Fibroblast of skin of left quadriceps (primary cell): ENCODE measurements at regions not wholly inside any gene's neighbourhood (a gene's known extent, or its start where the extent isn't known, plus 50 kb on each side); places are given as distances from the start of the nearest gene placed in this dataset.
"Not testable (repeated sequence)": the region's sequence is repeated elsewhere in the genome, so short reads cannot be mapped to it uniquely, and the experiment has no call there.

Experiments used
- DNase-seq, 2 experiments: peaks; one replicate each; pipeline ENCODE4 v3.0.0-alpha.2; 2013; ENCODE audit warnings: low read depth in 2 of 2

- no peak for DNase-seq
These were observed 335.2 kb upstream of the KCND2 start for GRCh38 chr7:119937745-119938144.

GRCh38 chr7:119943942-119944600 is 328.9 kb upstream of the KCND2 start:
- DNase-seq: no peak

- no peak for DNase-seq
These were observed 328.4 kb upstream of the KCND2 start for GRCh38 chr7:119944601-119944972.

- no peak for DNase-seq
These were observed 327.2 kb upstream of the KCND2 start for GRCh38 chr7:119945822-119946221.

- DNase-seq: no peak
These were observed 323.9 kb upstream of the KCND2 start for GRCh38 chr7:119949053-119949452.

GRCh38 chr7:119950390-119951041 is 322.5 kb upstream of the KCND2 start:
- DNase-seq: not testable (repeated sequence)

GRCh38 chr7:119951614-119952013 is 321.4 kb upstream of the KCND2 start:
- not testable (repeated sequence) for DNase-seq

GRCh38 chr7:119957335-119957734 is 315.6 kb upstream of the KCND2 start:
- no peak for DNase-seq

- peak in 1 of 2 experiments; percentile 30 for DNase-seq
These were observed 313.2 kb upstream of the KCND2 start for GRCh38 chr7:119959811-119960210.

- no peak for DNase-seq
These were observed 309.3 kb upstream of the KCND2 start for GRCh38 chr7:119963654-119964053.

GRCh38 chr7:119964065-119964464 is 308.9 kb upstream of the KCND2 start:
- no peak for DNase-seq

GRCh38 chr7:119964788-119965542 is 308.0 kb upstream of the KCND2 start:
- DNase-seq: no peak

GRCh38 chr7:119967221-119967620 is 305.8 kb upstream of the KCND2 start:
- no peak for DNase-seq

GRCh38 chr7:119968411-119968810 is 304.6 kb upstream of the KCND2 start:
- DNase-seq: not testable (repeated sequence)

- no peak for DNase-seq
These were observed 303.9 kb upstream of the KCND2 start for GRCh38 chr7:119969054-119969453.

- DNase-seq: no peak
These were observed 303.2 kb upstream of the KCND2 start for GRCh38 chr7:119969763-119970162.

- no peak for DNase-seq
These were observed 298.0 kb upstream of the KCND2 start for GRCh38 chr7:119974972-119975371.

- no peak for DNase-seq
These were observed 290.1 kb upstream of the KCND2 start for GRCh38 chr7:119982884-119983283.

- no peak for DNase-seq
These were observed 289.5 kb upstream of the KCND2 start for GRCh38 chr7:119983468-119983867.

- no peak for DNase-seq
These were observed 288.7 kb upstream of the KCND2 start for GRCh38 chr7:119984247-119984646.

- DNase-seq: no peak
These were observed 284.6 kb upstream of the KCND2 start for GRCh38 chr7:119988401-119988800.

- no peak for DNase-seq
These were observed 278.0 kb upstream of the KCND2 start for GRCh38 chr7:119994928-119995327.

GRCh38 chr7:119996634-119997033 is 276.3 kb upstream of the KCND2 start:
- no peak for DNase-seq
